ENCODE measurements at regions not wholly inside any gene's neighbourhood (a gene's known extent, or its start where the extent isn't known, plus 50 kb on each side); places are given as distances from the start of the nearest gene placed in this dataset.
A peak's percentile ranks its signal among the peaks of the same experiment; 100 is the strongest.

- Mint-ChIP-seq H3K4me3 (no peak overlapping the region), H3K27ac (peak overlapping the region; percentile 75), H3K4me1 (peaks cover 8% of the 10 kb centered on the region), H3K27me3 (ENCODE audit: insufficient read depth) (no peaks in the 10 kb centered on the region), H3K36me3 (ENCODE audit: low read depth) (no peaks in the 10 kb centered on the region), H3K9me3 (no peaks in the 10 kb centered on the region)
- no peak overlapping the region for H3K9ac ChIP-seq (ENCODE audit: extremely low read depth, low read length, poor library complexity, severe bottlenecking)
- H3K36me3 ChIP-seq (ENCODE audit: control insufficient read depth, insufficient read depth, low read length): no peaks in the 10 kb centered on the region
- H3K27ac ChIP-seq (ENCODE audit: low read depth, low read length): no peak overlapping the region
- 57 to 86% methylated on average over 2 to 5 of the region's 5 CpGs for WGBS, 2 experiments (ENCODE audit: insufficient coverage in 1 of 2, insufficient read length in 1 of 2)
- no peaks in the 10 kb centered on the region for H3K4me1 ChIP-seq (ENCODE audit: control insufficient read depth, insufficient read depth, low read length)
- no peak overlapping the region for H3K4me3 ChIP-seq (ENCODE audit: low read length)
- H3K9me3 ChIP-seq (ENCODE audit: control insufficient read depth, low read length): no peaks in the 10 kb centered on the region
- TF ChIP-seq CTCF (conservative IDR thresholded peaks at IDR 0.05): no peak
- DNase-seq: peak; percentile 49
- H3K27me3 ChIP-seq (ENCODE audit: control insufficient read depth, insufficient read depth, low read length, poor library complexity, severe bottlenecking): no peaks in the 10 kb centered on the region
These were observed 546.5 kb upstream of the SMIM31 start for GRCh38 chr4:164207460-164207859.

DNA sequence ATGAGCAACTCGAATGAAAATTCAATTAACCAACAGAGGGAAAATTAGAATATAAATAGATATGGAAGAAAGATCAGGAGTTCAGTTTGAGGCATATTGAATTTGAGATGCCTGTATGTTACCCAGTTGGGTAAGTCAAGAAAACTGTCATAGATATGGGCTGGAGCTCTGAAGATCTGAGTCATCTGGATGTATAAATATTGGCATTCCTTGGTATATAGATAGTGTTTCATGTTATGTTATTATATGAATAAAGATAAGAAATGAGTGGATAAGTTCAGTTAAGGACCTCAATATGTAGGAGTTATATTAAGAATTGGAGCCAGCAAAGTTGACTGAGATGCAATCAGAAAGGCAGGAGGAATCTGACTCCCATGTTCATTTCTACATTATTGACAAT is 543.6 kb upstream of the SMIM31 start:
- DNase-seq: no peak
- H3K9me3 Mint-ChIP-seq: peaks cover 2% of the 10 kb centered on the region
- Histone ChIP-seq H3K4me1 (ENCODE audit: control insufficient read depth, insufficient read depth, low read length) (no peaks in the 10 kb centered on the region), H3K9me3 (ENCODE audit: control insufficient read depth, low read length) (no peaks in the 10 kb centered on the region), H3K27ac (ENCODE audit: low read depth, low read length) (no peak overlapping the region), H3K9ac (ENCODE audit: extremely low read depth, low read length, poor library complexity, severe bottlenecking) (no peak overlapping the region), H3K27me3 (ENCODE audit: control insufficient read depth, insufficient read depth, low read length, poor library complexity, severe bottlenecking) (no peaks in the 10 kb centered on the region), H3K4me3 (ENCODE audit: low read length) (no peak overlapping the region), H3K36me3 (ENCODE audit: control insufficient read depth, insufficient read depth, low read length) (no peaks in the 10 kb centered on the region)
- no peaks in the 10 kb centered on the region for H3K27me3 Mint-ChIP-seq (ENCODE audit: insufficient read depth)
- H3K4me3 Mint-ChIP-seq: no peak overlapping the region
- H3K4me1 Mint-ChIP-seq: peaks cover 3% of the 10 kb centered on the region
- 75 to 85% methylated on average over 1 of the region's 1 CpG for WGBS, 2 experiments (ENCODE audit: insufficient coverage in 1 of 2, insufficient read length in 1 of 2)
- H3K27ac Mint-ChIP-seq: no peak overlapping the region
- no peaks in the 10 kb centered on the region for H3K36me3 Mint-ChIP-seq (ENCODE audit: low read depth)
- TF ChIP-seq CTCF (conservative IDR thresholded peaks at IDR 0.05): no peak

- Mint-ChIP-seq H3K4me3 (no peak overlapping the region), H3K27me3 (ENCODE audit: insufficient read depth) (no peaks in the 10 kb centered on the region)
These were observed 541.8 kb upstream of the SMIM31 start for GRCh38 chr4:164212134-164212533.

More at GRCh38 chr4:164212134-164212533, 541.8 kb upstream of the SMIM31 start:
- WGBS, 2 experiments (ENCODE audit: insufficient coverage in 1 of 2, insufficient read length in 1 of 2): 96% methylated on average over 1 of the region's 1 CpG; no CpG with 5 or more reads in 1 of the 2 experiments
- Mint-ChIP-seq H3K4me1 (peaks cover 3% of the 10 kb centered on the region), H3K9me3 (peaks cover 4% of the 10 kb centered on the region), H3K36me3 (ENCODE audit: low read depth) (no peaks in the 10 kb centered on the region), H3K27ac (no peak overlapping the region)
- H3K4me3 ChIP-seq (ENCODE audit: low read length): no peak overlapping the region
- peaks cover 3% of the 10 kb centered on the region for H3K9me3 ChIP-seq (ENCODE audit: control insufficient read depth, low read length)
- no peaks in the 10 kb centered on the region for H3K4me1 ChIP-seq (ENCODE audit: control insufficient read depth, insufficient read depth, low read length)
- DNase-seq: no peak
- TF ChIP-seq CTCF (conservative IDR thresholded peaks at IDR 0.05): no peak
- no peaks in the 10 kb centered on the region for H3K36me3 ChIP-seq (ENCODE audit: control insufficient read depth, insufficient read depth, low read length)
- no peaks in the 10 kb centered on the region for H3K27me3 ChIP-seq (ENCODE audit: control insufficient read depth, insufficient read depth, low read length, poor library complexity, severe bottlenecking)
- H3K9ac ChIP-seq (ENCODE audit: extremely low read depth, low read length, poor library complexity, severe bottlenecking): no peak overlapping the region
- H3K27ac ChIP-seq (ENCODE audit: low read depth, low read length): no peak overlapping the region
